Keratinocyte (primary cell): ENCODE measurements at regions not wholly inside any gene's neighbourhood (a gene's known extent, or its start where the extent isn't known, plus 50 kb on each side); places are given as distances from the start of the nearest gene placed in this dataset.

Experiments used
- EZH2 ChIP-seq: IDR thresholded peaks from one replicate; pipeline ENCODE4 v1.6.1; 2012; ENCODE audit warnings: inconsistent platforms, mild to moderate bottlenecking, low read length, moderate library complexity
- TF ChIP-seq, protein P1 (sequence below), 3 experiments: IDR thresholded peaks in 1 of 3; conservative IDR thresholded peaks in 1 of 3; optimal IDR thresholded peaks in 1 of 3; 2 replicates in 2 of 3; 3 replicates in 1 of 3; pipeline versions ENCODE3 to v1.5.1; 2011; ENCODE audit warnings: low read length in 3 of 3, mild to moderate bottlenecking in 3 of 3, moderate library complexity in 2 of 3, control low read depth in 1 of 3, inconsistent platforms in 1 of 3; ENCODE audit not compliant: insufficient read depth in 2 of 3; ENCODE audit errors: extremely low read depth in 1 of 3

GRCh38 chr16:87050142-87050541, 267.1 kb downstream of the C16orf95 start:
- TF ChIP-seq, protein P1, sequence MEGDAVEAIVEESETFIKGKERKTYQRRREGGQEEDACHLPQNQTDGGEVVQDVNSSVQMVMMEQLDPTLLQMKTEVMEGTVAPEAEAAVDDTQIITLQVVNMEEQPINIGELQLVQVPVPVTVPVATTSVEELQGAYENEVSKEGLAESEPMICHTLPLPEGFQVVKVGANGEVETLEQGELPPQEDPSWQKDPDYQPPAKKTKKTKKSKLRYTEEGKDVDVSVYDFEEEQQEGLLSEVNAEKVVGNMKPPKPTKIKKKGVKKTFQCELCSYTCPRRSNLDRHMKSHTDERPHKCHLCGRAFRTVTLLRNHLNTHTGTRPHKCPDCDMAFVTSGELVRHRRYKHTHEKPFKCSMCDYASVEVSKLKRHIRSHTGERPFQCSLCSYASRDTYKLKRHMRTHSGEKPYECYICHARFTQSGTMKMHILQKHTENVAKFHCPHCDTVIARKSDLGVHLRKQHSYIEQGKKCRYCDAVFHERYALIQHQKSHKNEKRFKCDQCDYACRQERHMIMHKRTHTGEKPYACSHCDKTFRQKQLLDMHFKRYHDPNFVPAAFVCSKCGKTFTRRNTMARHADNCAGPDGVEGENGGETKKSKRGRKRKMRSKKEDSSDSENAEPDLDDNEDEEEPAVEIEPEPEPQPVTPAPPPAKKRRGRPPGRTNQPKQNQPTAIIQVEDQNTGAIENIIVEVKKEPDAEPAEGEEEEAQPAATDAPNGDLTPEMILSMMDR (optimal IDR thresholded peaks at IDR 0.05 in 1 of 3, IDR thresholded peaks at IDR 0.05 in 1 of 3, conservative IDR thresholded peaks at IDR 0.05 in 1 of 3; ENCODE audit: extremely low read depth in 1 of 3, insufficient read depth in 2 of 3, low read length in 3 of 3): no peak
- TF ChIP-seq EZH2: no peak
